Stimulated activated naive CD4-positive, alpha-beta T cell treated with Interleukin-2 at 50 U/mL for 16 hours (primary cell): ENCODE measurements at regions not wholly inside any gene's neighbourhood (a gene's known extent, or its start where the extent isn't known, plus 50 kb on each side); places are given as distances from the start of the nearest gene placed in this dataset.

Experiments
- DNase-seq: peaks from one replicate; lab custom pipeline; 2025; lab: John Stamatoyannopoulos, UW

- DNase-seq: no peak
Observed at GRCh38 chr6:137758661-137759060, 108.4 kb upstream of the TNFAIP3 start.

- no peak for DNase-seq
Observed at GRCh38 chr6:137759624-137760023, 107.4 kb upstream of the TNFAIP3 start.

- DNase-seq: no peak
Observed at GRCh38 chr6:137761072-137761471, 106.0 kb upstream of the TNFAIP3 start.

- no peak for DNase-seq
Observed at GRCh38 chr6:137761487-137761886, 105.6 kb upstream of the TNFAIP3 start.

GRCh38 chr6:137762168-137763090, 104.6 kb upstream of the TNFAIP3 start:
- DNase-seq: no peak

- no peak for DNase-seq
Observed at GRCh38 chr6:137763436-137763835, 103.6 kb upstream of the TNFAIP3 start.

- DNase-seq: no peak
Observed at GRCh38 chr6:137763886-137764285, 103.2 kb upstream of the TNFAIP3 start.

- no peak for DNase-seq
Observed at GRCh38 chr6:137764464-137764863, 102.6 kb upstream of the TNFAIP3 start.

GRCh38 chr6:137765059-137765458, 102.0 kb upstream of the TNFAIP3 start:
- DNase-seq: no peak

- no peak for DNase-seq
Observed at GRCh38 chr6:137766596-137767370, 100.3 kb upstream of the TNFAIP3 start.

GRCh38 chr6:137767465-137767864, 99.6 kb upstream of the TNFAIP3 start:
- DNase-seq: no peak

GRCh38 chr6:137767911-137768690, 99.0 kb upstream of the TNFAIP3 start:
- no peak for DNase-seq

GRCh38 chr6:137768935-137769334, 98.1 kb upstream of the TNFAIP3 start:
- no peak for DNase-seq

GRCh38 chr6:137769797-137770362, 97.2 kb upstream of the TNFAIP3 start:
- DNase-seq: no peak

- DNase-seq: no peak
Observed at GRCh38 chr6:137772541-137773250, 94.4 kb upstream of the TNFAIP3 start.

- DNase-seq: no peak
Observed at GRCh38 chr6:137775227-137775626, 91.8 kb upstream of the TNFAIP3 start.

- DNase-seq: no peak
Observed at GRCh38 chr6:137775720-137776119, 91.3 kb upstream of the TNFAIP3 start.

GRCh38 chr6:137776256-137776655, 90.8 kb upstream of the TNFAIP3 start:
- no peak for DNase-seq

GRCh38 chr6:137776786-137777686, 90.0 kb upstream of the TNFAIP3 start:
- no peak for DNase-seq

GRCh38 chr6:137777687-137778075, 89.4 kb upstream of the TNFAIP3 start:
- no peak for DNase-seq
